ENCODE measurements at regions not wholly inside any gene's neighbourhood (a gene's known extent, or its start where the extent isn't known, plus 50 kb on each side); places are given as distances from the start of the nearest gene placed in this dataset.

GRCh38 chr2:128755695-128756364 is 437.2 kb upstream of the HS6ST1 start:
- H3K36me3 Mint-ChIP-seq: no peaks in the 10 kb centered on the region
- TF ChIP-seq, protein P1, sequence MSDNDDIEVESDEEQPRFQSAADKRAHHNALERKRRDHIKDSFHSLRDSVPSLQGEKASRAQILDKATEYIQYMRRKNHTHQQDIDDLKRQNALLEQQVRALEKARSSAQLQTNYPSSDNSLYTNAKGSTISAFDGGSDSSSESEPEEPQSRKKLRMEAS (CRISPR knock-in tag; IDR thresholded peaks at IDR 0.05): no peak
- TF ChIP-seq ZNF317 (CRISPR knock-in tag; IDR thresholded peaks at IDR 0.05; ENCODE audit: borderline replicate concordance, low read depth): no peak
- TF ChIP-seq ESRRA (CRISPR knock-in tag; IDR thresholded peaks at IDR 0.05; ENCODE audit: borderline replicate concordance): no peak
- no peak for TF ChIP-seq EMX1 (CRISPR knock-in tag; IDR thresholded peaks at IDR 0.05)
- TF ChIP-seq NFE2L1 (CRISPR knock-in tag; IDR thresholded peaks at IDR 0.05): no peak
- TF ChIP-seq, protein P2, sequence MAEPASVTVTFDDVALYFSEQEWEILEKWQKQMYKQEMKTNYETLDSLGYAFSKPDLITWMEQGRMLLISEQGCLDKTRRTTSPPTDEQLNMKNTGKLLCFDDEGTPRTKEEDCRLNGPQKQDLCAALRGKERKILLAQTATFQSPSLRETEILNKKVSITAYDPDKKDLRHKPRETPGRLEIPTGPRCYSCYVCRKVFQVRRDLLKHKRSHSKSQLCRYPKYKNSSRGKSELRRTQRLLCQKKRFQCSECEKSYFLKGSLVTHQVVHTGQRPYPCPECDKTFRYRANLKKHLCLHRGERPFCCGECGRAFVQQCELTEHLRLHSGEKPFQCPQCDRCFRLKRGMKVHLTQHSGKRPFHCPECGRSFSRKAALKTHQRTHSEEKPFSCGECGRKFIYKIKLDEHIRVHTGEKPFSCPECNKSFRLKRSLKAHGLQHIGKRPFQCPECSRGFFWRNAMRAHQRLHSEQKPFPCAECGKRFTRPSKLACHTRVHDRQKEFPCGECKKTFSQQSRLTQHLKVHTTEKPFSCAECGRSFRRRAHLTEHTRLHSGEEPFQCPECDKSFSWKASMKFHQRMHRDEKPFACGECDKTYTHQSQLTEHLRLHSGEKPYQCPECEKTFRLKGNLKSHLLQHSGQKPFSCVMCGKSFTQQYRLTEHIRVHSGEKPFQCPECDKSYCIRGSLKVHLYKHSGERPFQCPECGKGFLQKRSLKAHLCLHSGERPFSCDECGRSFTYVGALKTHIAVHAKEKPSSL (CRISPR knock-in tag; conservative IDR thresholded peaks at IDR 0.05): no peak
- peak; percentile 17; the same call in 1 of the 2 replicates for TF ChIP-seq CTCF (IDR thresholded peaks at IDR 0.05)
- ChIA-PET POLR2A (interaction anchor here (0.7 kb wide), 1 partner anchor 86 kb away, joined by 3 read pairs; no protein-coding TSS in a partner anchor), CTCF (interaction anchor here (0.9 to 1.6 kb wide), 6 partner anchors 15 to 641 kb away, joined by 3 to 10 read pairs (median 3); no protein-coding TSS in a partner anchor)
- DNase-seq (ENCODE audit: low spot score) (no peak), ATAC-seq (peak; percentile 35)
- H3K4me3 Mint-ChIP-seq: no peak overlapping the region
- H3K27ac Mint-ChIP-seq: no peak overlapping the region
- H3K4me1 Mint-ChIP-seq: peaks cover 26% of the 10 kb centered on the region
- peaks cover 10% of the 10 kb centered on the region for H3K9me3 Mint-ChIP-seq
- no peaks in the 10 kb centered on the region for H3K27me3 Mint-ChIP-seq (ENCODE audit: low read depth)

GRCh38 chr2:128756365-128756717 is 437.7 kb upstream of the HS6ST1 start:
- peaks cover 13% of the 10 kb centered on the region for H3K9me3 Mint-ChIP-seq
- TF ChIP-seq JAZF1 (CRISPR knock-in tag; IDR thresholded peaks at IDR 0.05) (no peak), SMAD3 (CRISPR knock-in tag; IDR thresholded peaks at IDR 0.05; ENCODE audit: borderline replicate concordance) (no peak), GABPB1 (CRISPR knock-in tag; IDR thresholded peaks at IDR 0.05) (no peak), EMX1 (CRISPR knock-in tag; IDR thresholded peaks at IDR 0.05) (no peak), OVOL2 (CRISPR knock-in tag; IDR thresholded peaks at IDR 0.05; ENCODE audit: borderline replicate concordance) (no peak), FOXJ3 (CRISPR knock-in tag; IDR thresholded peaks at IDR 0.05; ENCODE audit: borderline replicate concordance) (no peak), FOXP1 (CRISPR knock-in tag; IDR thresholded peaks at IDR 0.05; ENCODE audit: borderline replicate concordance) (no peak), E2F1 (CRISPR knock-in tag; IDR thresholded peaks at IDR 0.05) (no peak)
- TF ChIP-seq, protein P3, sequence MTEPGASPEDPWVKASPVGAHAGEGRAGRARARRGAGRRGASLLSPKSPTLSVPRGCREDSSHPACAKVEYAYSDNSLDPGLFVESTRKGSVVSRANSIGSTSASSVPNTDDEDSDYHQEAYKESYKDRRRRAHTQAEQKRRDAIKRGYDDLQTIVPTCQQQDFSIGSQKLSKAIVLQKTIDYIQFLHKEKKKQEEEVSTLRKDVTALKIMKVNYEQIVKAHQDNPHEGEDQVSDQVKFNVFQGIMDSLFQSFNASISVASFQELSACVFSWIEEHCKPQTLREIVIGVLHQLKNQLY (CRISPR knock-in tag; IDR thresholded peaks at IDR 0.05): no peak
- TF ChIP-seq, protein P4, sequence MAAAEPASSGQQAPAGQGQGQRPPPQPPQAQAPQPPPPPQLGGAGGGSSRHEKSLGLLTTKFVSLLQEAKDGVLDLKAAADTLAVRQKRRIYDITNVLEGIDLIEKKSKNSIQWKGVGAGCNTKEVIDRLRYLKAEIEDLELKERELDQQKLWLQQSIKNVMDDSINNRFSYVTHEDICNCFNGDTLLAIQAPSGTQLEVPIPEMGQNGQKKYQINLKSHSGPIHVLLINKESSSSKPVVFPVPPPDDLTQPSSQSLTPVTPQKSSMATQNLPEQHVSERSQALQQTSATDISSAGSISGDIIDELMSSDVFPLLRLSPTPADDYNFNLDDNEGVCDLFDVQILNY (CRISPR knock-in tag; IDR thresholded peaks at IDR 0.05): no peak
- TF ChIP-seq, protein P5, sequence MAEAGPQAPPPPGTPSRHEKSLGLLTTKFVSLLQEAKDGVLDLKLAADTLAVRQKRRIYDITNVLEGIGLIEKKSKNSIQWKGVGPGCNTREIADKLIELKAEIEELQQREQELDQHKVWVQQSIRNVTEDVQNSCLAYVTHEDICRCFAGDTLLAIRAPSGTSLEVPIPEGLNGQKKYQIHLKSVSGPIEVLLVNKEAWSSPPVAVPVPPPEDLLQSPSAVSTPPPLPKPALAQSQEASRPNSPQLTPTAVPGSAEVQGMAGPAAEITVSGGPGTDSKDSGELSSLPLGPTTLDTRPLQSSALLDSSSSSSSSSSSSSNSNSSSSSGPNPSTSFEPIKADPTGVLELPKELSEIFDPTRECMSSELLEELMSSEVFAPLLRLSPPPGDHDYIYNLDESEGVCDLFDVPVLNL (CRISPR knock-in tag; IDR thresholded peaks at IDR 0.05; ENCODE audit: borderline replicate concordance, low read depth): no peak
- TF ChIP-seq, protein P6, sequence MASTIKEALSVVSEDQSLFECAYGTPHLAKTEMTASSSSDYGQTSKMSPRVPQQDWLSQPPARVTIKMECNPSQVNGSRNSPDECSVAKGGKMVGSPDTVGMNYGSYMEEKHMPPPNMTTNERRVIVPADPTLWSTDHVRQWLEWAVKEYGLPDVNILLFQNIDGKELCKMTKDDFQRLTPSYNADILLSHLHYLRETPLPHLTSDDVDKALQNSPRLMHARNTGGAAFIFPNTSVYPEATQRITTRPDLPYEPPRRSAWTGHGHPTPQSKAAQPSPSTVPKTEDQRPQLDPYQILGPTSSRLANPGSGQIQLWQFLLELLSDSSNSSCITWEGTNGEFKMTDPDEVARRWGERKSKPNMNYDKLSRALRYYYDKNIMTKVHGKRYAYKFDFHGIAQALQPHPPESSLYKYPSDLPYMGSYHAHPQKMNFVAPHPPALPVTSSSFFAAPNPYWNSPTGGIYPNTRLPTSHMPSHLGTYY (CRISPR knock-in tag; IDR thresholded peaks at IDR 0.05): no peak
- TF ChIP-seq, protein P7, sequence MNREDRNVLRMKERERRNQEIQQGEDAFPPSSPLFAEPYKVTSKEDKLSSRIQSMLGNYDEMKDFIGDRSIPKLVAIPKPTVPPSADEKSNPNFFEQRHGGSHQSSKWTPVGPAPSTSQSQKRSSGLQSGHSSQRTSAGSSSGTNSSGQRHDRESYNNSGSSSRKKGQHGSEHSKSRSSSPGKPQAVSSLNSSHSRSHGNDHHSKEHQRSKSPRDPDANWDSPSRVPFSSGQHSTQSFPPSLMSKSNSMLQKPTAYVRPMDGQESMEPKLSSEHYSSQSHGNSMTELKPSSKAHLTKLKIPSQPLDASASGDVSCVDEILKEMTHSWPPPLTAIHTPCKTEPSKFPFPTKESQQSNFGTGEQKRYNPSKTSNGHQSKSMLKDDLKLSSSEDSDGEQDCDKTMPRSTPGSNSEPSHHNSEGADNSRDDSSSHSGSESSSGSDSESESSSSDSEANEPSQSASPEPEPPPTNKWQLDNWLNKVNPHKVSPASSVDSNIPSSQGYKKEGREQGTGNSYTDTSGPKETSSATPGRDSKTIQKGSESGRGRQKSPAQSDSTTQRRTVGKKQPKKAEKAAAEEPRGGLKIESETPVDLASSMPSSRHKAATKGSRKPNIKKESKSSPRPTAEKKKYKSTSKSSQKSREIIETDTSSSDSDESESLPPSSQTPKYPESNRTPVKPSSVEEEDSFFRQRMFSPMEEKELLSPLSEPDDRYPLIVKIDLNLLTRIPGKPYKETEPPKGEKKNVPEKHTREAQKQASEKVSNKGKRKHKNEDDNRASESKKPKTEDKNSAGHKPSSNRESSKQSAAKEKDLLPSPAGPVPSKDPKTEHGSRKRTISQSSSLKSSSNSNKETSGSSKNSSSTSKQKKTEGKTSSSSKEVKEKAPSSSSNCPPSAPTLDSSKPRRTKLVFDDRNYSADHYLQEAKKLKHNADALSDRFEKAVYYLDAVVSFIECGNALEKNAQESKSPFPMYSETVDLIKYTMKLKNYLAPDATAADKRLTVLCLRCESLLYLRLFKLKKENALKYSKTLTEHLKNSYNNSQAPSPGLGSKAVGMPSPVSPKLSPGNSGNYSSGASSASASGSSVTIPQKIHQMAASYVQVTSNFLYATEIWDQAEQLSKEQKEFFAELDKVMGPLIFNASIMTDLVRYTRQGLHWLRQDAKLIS (CRISPR knock-in tag; IDR thresholded peaks at IDR 0.05; ENCODE audit: borderline replicate concordance): no peak
- H3K27me3 Mint-ChIP-seq (ENCODE audit: low read depth): no peaks in the 10 kb centered on the region
- CTCF ChIA-PET: interaction anchor here (1.4 to 1.6 kb wide), 2 partner anchors 15 to 20 kb away, joined by 3 to 10 read pairs; no protein-coding TSS in a partner anchor
- no peak overlapping the region for H3K27ac Mint-ChIP-seq
- peaks cover 26% of the 10 kb centered on the region for H3K4me1 Mint-ChIP-seq
- H3K4me3 Mint-ChIP-seq: no peak overlapping the region
- ATAC-seq: no peak
- POLR2A ChIA-PET: interaction anchor here (0.7 kb wide), 1 partner anchor 86 kb away, joined by 3 read pairs; no protein-coding TSS in a partner anchor
- no peak for DNase-seq (ENCODE audit: low spot score)
- H3K36me3 Mint-ChIP-seq: no peaks in the 10 kb centered on the region
